ENCODE measurements at regions not wholly inside any gene's neighbourhood (a gene's known extent, or its start where the extent isn't known, plus 50 kb on each side); places are given as distances from the start of the nearest gene placed in this dataset.

- TF ChIP-seq SPI1 (IDR thresholded peaks at IDR 0.05; ENCODE audit: low read depth, low read length): no peak
- no peak for TF ChIP-seq POLR2AphosphoS5 (IDR thresholded peaks at IDR 0.05; ENCODE audit: low read depth, low read length)
- TF ChIP-seq POLR2A (IDR thresholded peaks at IDR 0.05; ENCODE audit: low read depth, low read length): no peak
- TF ChIP-seq PAX5 (IDR thresholded peaks at IDR 0.05; ENCODE audit: insufficient read depth, low read length, severe bottlenecking): no peak
- no peak for TF ChIP-seq POU2F2 (IDR thresholded peaks at IDR 0.05; ENCODE audit: low read depth, low read length)
- no peak for TF ChIP-seq TAF1 (IDR thresholded peaks at IDR 0.05; ENCODE audit: low read depth, low read length)
- DNase-seq (ENCODE audit: insufficient read length, low spot score): no peak
- no peak for FAIRE-seq
Observed at GRCh38 chr12:124637581-124637981, 70.2 kb upstream of the NCOR2 start.

- FAIRE-seq (no peak), DNase-seq (ENCODE audit: insufficient read length, low spot score) (no peak)
- TF ChIP-seq PAX5 (IDR thresholded peaks at IDR 0.05; ENCODE audit: insufficient read depth, low read length, severe bottlenecking): no peak
- TF ChIP-seq POLR2AphosphoS5 (IDR thresholded peaks at IDR 0.05; ENCODE audit: low read depth, low read length): no peak
- no peak for TF ChIP-seq POLR2A (IDR thresholded peaks at IDR 0.05; ENCODE audit: low read depth, low read length)
- no peak for TF ChIP-seq TAF1 (IDR thresholded peaks at IDR 0.05; ENCODE audit: low read depth, low read length)
- TF ChIP-seq POU2F2 (IDR thresholded peaks at IDR 0.05; ENCODE audit: low read depth, low read length): no peak
- no peak for TF ChIP-seq SPI1 (IDR thresholded peaks at IDR 0.05; ENCODE audit: low read depth, low read length)
Observed at GRCh38 chr12:124637163-124637562, 69.8 kb upstream of the NCOR2 start.

- TF ChIP-seq POU2F2 (IDR thresholded peaks at IDR 0.05; ENCODE audit: low read depth, low read length): no peak
- TF ChIP-seq PAX5 (IDR thresholded peaks at IDR 0.05; ENCODE audit: insufficient read depth, low read length, severe bottlenecking): no peak
- TF ChIP-seq SPI1 (IDR thresholded peaks at IDR 0.05; ENCODE audit: low read depth, low read length): no peak
- no peak for TF ChIP-seq POLR2AphosphoS5 (IDR thresholded peaks at IDR 0.05; ENCODE audit: low read depth, low read length)
- TF ChIP-seq TAF1 (IDR thresholded peaks at IDR 0.05; ENCODE audit: low read depth, low read length): no peak
- no peak for TF ChIP-seq POLR2A (IDR thresholded peaks at IDR 0.05; ENCODE audit: low read depth, low read length)
- no peak for FAIRE-seq
- no peak for DNase-seq (ENCODE audit: insufficient read length, low spot score)
Observed at GRCh38 chr12:124636138-124636978, 68.9 kb upstream of the NCOR2 start.

- no peak for DNase-seq (ENCODE audit: insufficient read length, low spot score)
- FAIRE-seq: no peak
- TF ChIP-seq POLR2AphosphoS5 (IDR thresholded peaks at IDR 0.05; ENCODE audit: low read depth, low read length): no peak
- TF ChIP-seq SPI1 (IDR thresholded peaks at IDR 0.05; ENCODE audit: low read depth, low read length): no peak
- TF ChIP-seq TAF1 (IDR thresholded peaks at IDR 0.05; ENCODE audit: low read depth, low read length): no peak
Observed at GRCh38 chr12:124635316-124635715, 67.9 kb upstream of the NCOR2 start.

- FAIRE-seq (no peak), DNase-seq (ENCODE audit: insufficient read length, low spot score) (no peak)
- TF ChIP-seq POLR2AphosphoS5 (IDR thresholded peaks at IDR 0.05; ENCODE audit: low read depth, low read length) (no peak), SPI1 (IDR thresholded peaks at IDR 0.05; ENCODE audit: low read depth, low read length) (no peak), PAX5 (IDR thresholded peaks at IDR 0.05; ENCODE audit: insufficient read depth, low read length, severe bottlenecking) (no peak), POU2F2 (IDR thresholded peaks at IDR 0.05; ENCODE audit: low read depth, low read length) (no peak), TAF1 (IDR thresholded peaks at IDR 0.05; ENCODE audit: low read depth, low read length) (no peak), POLR2A (IDR thresholded peaks at IDR 0.05; ENCODE audit: low read depth, low read length) (no peak)
Observed at GRCh38 chr12:124633365-124634362, 66.3 kb upstream of the NCOR2 start.

- no peak for TF ChIP-seq TAF1 (IDR thresholded peaks at IDR 0.05; ENCODE audit: low read depth, low read length)
- TF ChIP-seq POU2F2 (IDR thresholded peaks at IDR 0.05; ENCODE audit: low read depth, low read length): no peak
- TF ChIP-seq PAX5 (IDR thresholded peaks at IDR 0.05; ENCODE audit: insufficient read depth, low read length, severe bottlenecking): no peak
- no peak for TF ChIP-seq POLR2A (IDR thresholded peaks at IDR 0.05; ENCODE audit: low read depth, low read length)
- no peak for TF ChIP-seq POLR2AphosphoS5 (IDR thresholded peaks at IDR 0.05; ENCODE audit: low read depth, low read length)
- no peak for TF ChIP-seq SPI1 (IDR thresholded peaks at IDR 0.05; ENCODE audit: low read depth, low read length)
- DNase-seq (ENCODE audit: insufficient read length, low spot score): no peak
- FAIRE-seq: no peak
Observed at GRCh38 chr12:124632519-124632984, 65.1 kb upstream of the NCOR2 start.

GRCh38 chr12:124631681-124632256, 64.4 kb upstream of the NCOR2 start:
- DNase-seq (ENCODE audit: insufficient read length, low spot score): no peak
- FAIRE-seq: no peak
- TF ChIP-seq TAF1 (IDR thresholded peaks at IDR 0.05; ENCODE audit: low read depth, low read length) (no peak), POLR2AphosphoS5 (IDR thresholded peaks at IDR 0.05; ENCODE audit: low read depth, low read length) (no peak), PAX5 (IDR thresholded peaks at IDR 0.05; ENCODE audit: insufficient read depth, low read length, severe bottlenecking) (no peak), POU2F2 (IDR thresholded peaks at IDR 0.05; ENCODE audit: low read depth, low read length) (no peak), POLR2A (IDR thresholded peaks at IDR 0.05; ENCODE audit: low read depth, low read length) (no peak), SPI1 (IDR thresholded peaks at IDR 0.05; ENCODE audit: low read depth, low read length) (no peak)

- no peak for TF ChIP-seq POLR2AphosphoS5 (IDR thresholded peaks at IDR 0.05; ENCODE audit: low read depth, low read length)
- no peak for TF ChIP-seq POLR2A (IDR thresholded peaks at IDR 0.05; ENCODE audit: low read depth, low read length)
- TF ChIP-seq TAF1 (IDR thresholded peaks at IDR 0.05; ENCODE audit: low read depth, low read length): no peak
- no peak for TF ChIP-seq POU2F2 (IDR thresholded peaks at IDR 0.05; ENCODE audit: low read depth, low read length)
- TF ChIP-seq PAX5 (IDR thresholded peaks at IDR 0.05; ENCODE audit: insufficient read depth, low read length, severe bottlenecking): no peak
- no peak for TF ChIP-seq SPI1 (IDR thresholded peaks at IDR 0.05; ENCODE audit: low read depth, low read length)
- FAIRE-seq (no peak), DNase-seq (ENCODE audit: insufficient read length, low spot score) (no peak)
Observed at GRCh38 chr12:124630791-124631313, 63.4 kb upstream of the NCOR2 start.

Data from GM12891 (cell line).